GM12872 (cell line): ENCODE measurements at regions not wholly inside any gene's neighbourhood (a gene's known extent, or its start where the extent isn't known, plus 50 kb on each side); places are given as distances from the start of the nearest gene placed in this dataset.

Experiments used
- TF ChIP-seq, protein P1 (sequence below): IDR thresholded peaks from 3 replicates; pipeline ENCODE4 v1.5.1; 2011; ENCODE audit warnings: low read depth, mild to moderate bottlenecking, low read length, moderate library complexity; ENCODE audit not compliant: insufficient read depth

DNA sequence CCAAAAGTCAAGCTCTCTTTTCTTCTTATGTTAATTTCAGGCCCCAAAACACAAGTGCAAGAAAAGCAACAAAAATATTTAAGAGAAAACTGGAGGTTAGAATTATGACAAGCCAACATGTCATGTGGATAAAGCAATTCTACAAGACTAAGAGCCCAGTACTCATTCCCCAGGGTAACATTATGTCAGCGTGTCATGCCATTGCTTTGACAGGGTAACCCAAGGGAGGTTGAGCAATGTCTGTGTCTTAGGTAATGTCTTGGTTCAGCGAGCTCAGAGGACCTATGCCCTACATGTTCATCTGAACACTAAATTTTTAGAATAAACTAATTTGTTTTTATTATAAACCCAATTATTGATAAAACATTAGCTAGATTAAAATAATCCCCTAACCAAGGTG, 173.2 kb upstream of the ZNF804A start:
- TF ChIP-seq, protein P1, sequence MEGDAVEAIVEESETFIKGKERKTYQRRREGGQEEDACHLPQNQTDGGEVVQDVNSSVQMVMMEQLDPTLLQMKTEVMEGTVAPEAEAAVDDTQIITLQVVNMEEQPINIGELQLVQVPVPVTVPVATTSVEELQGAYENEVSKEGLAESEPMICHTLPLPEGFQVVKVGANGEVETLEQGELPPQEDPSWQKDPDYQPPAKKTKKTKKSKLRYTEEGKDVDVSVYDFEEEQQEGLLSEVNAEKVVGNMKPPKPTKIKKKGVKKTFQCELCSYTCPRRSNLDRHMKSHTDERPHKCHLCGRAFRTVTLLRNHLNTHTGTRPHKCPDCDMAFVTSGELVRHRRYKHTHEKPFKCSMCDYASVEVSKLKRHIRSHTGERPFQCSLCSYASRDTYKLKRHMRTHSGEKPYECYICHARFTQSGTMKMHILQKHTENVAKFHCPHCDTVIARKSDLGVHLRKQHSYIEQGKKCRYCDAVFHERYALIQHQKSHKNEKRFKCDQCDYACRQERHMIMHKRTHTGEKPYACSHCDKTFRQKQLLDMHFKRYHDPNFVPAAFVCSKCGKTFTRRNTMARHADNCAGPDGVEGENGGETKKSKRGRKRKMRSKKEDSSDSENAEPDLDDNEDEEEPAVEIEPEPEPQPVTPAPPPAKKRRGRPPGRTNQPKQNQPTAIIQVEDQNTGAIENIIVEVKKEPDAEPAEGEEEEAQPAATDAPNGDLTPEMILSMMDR = no peak

DNA sequence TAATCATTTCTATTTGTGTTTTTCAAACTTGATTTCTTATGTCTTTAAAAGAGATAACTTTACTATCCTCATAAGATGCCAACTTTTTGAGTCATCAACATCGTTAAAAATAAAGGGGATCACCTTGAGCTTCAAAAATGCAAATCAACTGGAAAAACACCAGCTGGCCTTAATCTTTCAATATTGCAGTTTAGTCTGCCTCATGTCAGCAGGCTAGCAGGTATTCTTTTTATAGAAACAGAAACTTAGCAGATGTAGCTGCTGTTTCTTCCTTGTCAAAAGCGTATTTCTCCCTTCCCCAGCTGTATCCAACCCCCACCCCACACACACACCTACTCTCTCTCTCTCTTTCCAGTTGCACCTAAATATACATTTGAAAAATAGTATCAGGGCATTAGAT, 154.1 kb upstream of the ZNF804A start:
- TF ChIP-seq, protein P1 = no peak

DNA sequence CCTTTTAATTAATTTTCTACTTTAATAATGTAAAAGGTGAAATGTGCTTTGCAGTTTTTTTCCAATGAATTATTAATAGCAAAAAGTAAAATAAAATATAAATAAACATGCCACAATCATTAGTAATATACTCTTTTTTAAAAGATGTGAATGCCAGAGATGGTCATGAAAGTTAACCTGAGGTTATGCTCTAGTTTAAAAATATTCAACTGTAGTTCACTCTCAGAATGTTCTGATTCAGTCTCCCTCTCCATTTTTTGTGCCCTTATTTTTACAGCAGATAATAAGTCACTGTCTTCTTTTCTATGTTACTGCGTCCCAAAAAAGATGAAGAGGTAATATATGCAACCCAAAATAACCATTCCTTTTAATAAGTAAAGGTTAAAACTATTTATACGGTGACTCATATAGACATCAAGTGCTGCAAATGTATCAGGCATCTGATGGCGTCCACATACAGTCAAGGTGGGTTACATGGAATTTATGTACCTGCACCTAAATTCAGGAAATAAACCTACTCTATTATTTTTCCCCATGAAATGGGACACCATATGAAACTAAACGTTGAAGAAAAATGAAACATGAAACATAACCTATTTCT, 153.6 kb upstream of the ZNF804A start:
- TF ChIP-seq, protein P1 = no peak

DNA sequence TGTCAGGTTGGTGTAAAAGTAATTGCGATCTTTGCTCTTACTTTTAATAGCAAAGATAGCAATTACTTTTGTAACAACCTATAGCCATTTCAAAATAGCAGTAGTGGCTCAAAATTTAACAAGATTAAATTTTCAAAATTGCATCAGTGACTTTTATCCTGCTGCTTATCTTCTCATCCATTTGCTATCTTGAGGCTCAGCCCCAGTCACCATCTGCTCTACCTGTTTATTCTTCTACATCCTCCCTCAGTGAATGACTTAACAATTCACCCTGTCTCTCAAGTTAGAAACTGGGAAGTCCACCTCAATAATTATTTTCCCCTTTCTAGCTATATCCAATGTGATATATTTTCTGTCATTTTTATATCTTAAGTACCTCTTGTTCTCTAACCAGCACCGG, 148.6 kb upstream of the ZNF804A start:
- TF ChIP-seq, protein P1 = no peak

DNA sequence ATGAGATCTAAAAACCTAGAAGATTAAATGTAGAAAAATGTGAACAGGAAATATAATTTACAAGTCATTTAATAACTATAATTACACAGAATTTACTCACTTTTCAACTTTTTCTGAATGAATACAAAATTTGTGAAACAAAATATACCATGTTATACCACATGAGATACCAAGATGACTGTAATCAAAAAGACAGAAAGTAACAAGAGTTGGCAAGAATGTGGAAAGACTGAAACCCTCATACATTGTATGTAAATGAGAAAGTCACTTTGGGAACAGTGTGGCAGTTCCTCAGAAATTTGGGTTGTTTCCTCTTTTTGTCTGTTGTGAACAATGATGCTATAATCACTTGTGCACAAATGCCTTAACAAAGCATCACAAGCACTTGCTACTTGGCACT, 145.4 kb upstream of the ZNF804A start:
- TF ChIP-seq, protein P1 = no peak

DNA sequence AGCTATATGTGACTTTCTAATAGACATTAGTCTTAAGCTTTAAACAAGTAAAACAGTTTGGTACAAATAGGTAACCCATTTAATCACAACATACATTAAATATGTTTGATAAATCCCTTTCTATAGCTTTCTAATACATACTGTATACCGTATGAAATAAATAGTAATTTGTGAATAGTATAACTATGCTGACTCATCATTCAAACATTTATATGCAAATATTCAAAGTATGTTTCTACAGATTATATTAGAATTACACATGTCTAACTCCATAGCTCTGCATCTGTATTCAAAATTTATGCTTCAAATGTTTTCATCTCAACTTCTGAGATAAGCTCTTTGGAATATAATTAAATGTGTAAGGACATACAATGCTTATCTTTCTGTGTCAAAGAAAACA, 142.7 kb upstream of the ZNF804A start:
- TF ChIP-seq, protein P1 = no peak

DNA sequence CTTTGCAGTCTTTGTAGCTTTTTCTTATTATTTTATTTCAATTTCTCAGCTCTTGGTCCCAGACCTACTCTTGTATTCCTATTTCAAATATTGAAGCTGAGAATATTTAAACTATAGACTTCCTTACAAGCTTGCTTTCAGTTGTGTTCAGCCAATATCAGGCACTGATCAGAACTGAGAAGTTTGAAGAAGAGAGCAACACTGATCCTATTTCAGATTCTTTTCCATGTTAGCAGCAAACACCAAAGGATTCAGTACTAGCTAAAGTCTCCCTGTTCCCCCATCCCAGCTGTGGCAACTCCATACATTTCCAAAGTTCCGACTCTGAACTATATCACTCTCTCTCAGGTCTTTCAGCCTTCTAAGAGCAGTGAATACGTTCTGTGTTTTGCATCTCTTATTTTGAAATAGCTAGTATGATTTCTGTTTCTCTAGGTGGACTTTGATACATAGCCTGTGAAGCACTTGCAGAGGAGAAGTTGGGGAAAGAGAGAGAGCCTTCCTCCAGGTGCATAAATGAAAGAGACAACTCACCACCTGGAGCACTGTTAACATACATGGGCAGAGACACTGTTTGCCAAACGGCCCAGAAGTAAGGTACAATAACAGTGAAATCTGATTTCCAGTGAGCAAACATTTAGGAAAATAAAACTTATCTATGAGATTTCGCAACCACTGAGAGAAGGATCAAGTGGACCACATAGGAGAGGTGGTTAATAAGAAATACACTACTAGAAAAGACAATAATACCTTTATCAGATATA, 135.0 kb upstream of the ZNF804A start:
- TF ChIP-seq, protein P1 = no peak
